ENCODE measurements at regions not wholly inside any gene's neighbourhood (a gene's known extent, or its start where the extent isn't known, plus 50 kb on each side); places are given as distances from the start of the nearest gene placed in this dataset.

DNA sequence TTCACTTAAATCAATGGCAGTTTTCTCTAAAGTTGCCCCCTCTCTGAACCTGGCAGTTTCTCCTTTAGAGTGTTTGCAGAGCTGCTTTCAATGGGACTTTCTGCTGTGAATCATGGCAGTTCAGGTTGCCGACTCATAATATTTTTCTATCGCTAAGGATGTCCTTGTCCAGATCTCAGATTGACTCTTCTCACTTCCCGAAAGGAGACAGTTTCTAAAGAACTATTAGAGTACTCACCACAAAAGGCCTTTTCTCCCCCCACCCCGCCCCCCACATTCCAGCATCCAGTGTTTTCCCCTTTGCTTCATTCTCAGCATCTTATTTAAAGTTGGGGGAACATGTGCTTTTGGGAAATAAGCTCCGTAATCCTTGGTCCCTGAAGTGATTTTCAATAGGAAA, 443.5 kb upstream of the KLF4 start:
- Mint-ChIP-seq H3K27ac (ENCODE audit: unreplicated experiment) (peak overlapping the region; percentile 23), H3K27me3 (ENCODE audit: unreplicated experiment) (no peaks in the 10 kb centered on the region), H3K4me1 (ENCODE audit: unreplicated experiment) (peaks cover 34% of the 10 kb centered on the region), H3K4me3 (ENCODE audit: unreplicated experiment) (no peak overlapping the region), H3K36me3 (ENCODE audit: unreplicated experiment) (no peaks in the 10 kb centered on the region), H3K9me3 (ENCODE audit: unreplicated experiment) (no peaks in the 10 kb centered on the region)
- no peak for DNase-seq (ENCODE audit: extremely low spot score, unreplicated experiment)
- TF ChIP-seq, protein P1, sequence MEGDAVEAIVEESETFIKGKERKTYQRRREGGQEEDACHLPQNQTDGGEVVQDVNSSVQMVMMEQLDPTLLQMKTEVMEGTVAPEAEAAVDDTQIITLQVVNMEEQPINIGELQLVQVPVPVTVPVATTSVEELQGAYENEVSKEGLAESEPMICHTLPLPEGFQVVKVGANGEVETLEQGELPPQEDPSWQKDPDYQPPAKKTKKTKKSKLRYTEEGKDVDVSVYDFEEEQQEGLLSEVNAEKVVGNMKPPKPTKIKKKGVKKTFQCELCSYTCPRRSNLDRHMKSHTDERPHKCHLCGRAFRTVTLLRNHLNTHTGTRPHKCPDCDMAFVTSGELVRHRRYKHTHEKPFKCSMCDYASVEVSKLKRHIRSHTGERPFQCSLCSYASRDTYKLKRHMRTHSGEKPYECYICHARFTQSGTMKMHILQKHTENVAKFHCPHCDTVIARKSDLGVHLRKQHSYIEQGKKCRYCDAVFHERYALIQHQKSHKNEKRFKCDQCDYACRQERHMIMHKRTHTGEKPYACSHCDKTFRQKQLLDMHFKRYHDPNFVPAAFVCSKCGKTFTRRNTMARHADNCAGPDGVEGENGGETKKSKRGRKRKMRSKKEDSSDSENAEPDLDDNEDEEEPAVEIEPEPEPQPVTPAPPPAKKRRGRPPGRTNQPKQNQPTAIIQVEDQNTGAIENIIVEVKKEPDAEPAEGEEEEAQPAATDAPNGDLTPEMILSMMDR (IDR thresholded peaks at IDR 0.05): no peak

DNA sequence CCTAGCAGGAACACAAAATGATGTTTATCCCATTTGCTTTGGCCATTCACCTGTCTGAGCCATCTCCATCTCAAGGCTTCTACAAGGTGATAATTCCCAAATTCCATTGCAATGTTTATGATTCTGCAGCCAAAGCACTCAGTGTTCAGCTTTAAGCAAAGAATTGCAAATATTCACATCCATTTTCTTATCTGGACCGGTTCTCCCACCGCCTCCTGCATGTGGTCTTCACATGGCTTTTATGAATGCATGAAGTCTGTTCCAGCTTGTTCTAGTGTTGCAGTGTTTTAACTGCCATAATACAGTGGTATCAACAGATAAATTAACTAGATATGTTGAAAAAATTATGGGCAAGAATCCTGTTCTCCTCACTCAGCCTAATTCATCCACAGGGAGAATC, 443.0 kb upstream of the KLF4 start:
- no peak for DNase-seq (ENCODE audit: extremely low spot score, unreplicated experiment)
- H3K36me3 Mint-ChIP-seq (ENCODE audit: unreplicated experiment): no peaks in the 10 kb centered on the region
- TF ChIP-seq, protein P1 (IDR thresholded peaks at IDR 0.05): no peak
- no peak overlapping the region for H3K4me3 Mint-ChIP-seq (ENCODE audit: unreplicated experiment)
- H3K27ac Mint-ChIP-seq (ENCODE audit: unreplicated experiment): peak overlapping the region; percentile 23
- no peaks in the 10 kb centered on the region for H3K9me3 Mint-ChIP-seq (ENCODE audit: unreplicated experiment)
- no peaks in the 10 kb centered on the region for H3K27me3 Mint-ChIP-seq (ENCODE audit: unreplicated experiment)
- peaks cover 34% of the 10 kb centered on the region for H3K4me1 Mint-ChIP-seq (ENCODE audit: unreplicated experiment)

DNA sequence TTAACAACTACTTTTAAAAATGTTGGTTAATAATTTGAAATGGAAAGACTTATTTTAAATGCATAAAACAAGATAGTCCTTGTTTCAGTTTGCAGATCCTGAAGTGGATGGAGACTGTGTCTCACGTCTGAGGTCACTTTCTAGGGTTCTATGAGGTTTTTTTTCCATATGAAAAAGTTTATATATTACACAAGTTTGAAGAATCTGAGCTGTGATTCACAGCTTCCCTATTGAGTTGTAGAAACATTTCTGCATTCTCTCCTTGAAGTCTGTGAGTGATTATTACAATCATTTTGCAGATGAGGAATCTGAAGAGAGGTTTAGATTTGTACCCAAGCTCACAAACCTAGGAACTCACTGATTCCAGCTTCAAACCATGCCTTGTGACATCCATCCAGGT, 442.5 kb upstream of the KLF4 start:
- Mint-ChIP-seq H3K27me3 (ENCODE audit: unreplicated experiment) (no peaks in the 10 kb centered on the region), H3K4me3 (ENCODE audit: unreplicated experiment) (no peak overlapping the region), H3K9me3 (ENCODE audit: unreplicated experiment) (no peaks in the 10 kb centered on the region), H3K27ac (ENCODE audit: unreplicated experiment) (no peak overlapping the region), H3K4me1 (ENCODE audit: unreplicated experiment) (peaks cover 34% of the 10 kb centered on the region), H3K36me3 (ENCODE audit: unreplicated experiment) (no peaks in the 10 kb centered on the region)
- TF ChIP-seq, protein P1 (IDR thresholded peaks at IDR 0.05): no peak
- DNase-seq (ENCODE audit: extremely low spot score, unreplicated experiment): no peak

DNA sequence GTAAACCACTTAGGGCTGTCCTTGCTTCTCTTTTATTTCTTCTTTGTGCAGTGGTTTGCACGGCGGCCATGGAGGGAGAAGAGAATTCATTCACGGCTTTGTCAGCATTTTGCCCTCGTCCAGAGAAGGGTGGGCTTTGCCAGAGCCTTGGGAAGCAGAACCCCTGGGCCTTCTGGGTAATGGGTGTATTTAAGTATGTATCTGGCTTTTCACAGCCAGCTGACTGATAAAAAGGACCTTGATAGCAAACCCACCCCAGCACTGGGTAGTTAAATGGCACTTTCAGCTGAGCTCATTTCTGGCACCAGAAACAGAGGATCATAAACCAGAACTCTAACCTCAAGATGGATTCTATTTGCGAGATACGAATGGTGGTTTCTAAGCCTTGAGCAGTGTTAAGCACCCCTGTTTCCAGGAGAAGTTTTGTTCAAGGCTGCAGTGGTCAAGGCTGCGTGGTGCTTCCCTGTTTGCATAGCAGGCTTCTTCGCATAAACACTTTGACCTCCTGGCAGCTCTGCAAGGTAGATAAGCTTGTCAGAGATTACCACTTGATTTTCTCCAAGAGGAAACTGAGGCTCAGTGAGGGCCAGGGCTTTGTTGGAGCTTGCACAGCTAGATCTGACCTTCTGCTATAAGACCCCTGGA, 441.6 kb upstream of the KLF4 start:
- H3K27ac Mint-ChIP-seq (ENCODE audit: unreplicated experiment): no peak overlapping the region
- DNase-seq (ENCODE audit: extremely low spot score, unreplicated experiment): no peak
- TF ChIP-seq, protein P1 (IDR thresholded peaks at IDR 0.05): no peak
- no peaks in the 10 kb centered on the region for H3K9me3 Mint-ChIP-seq (ENCODE audit: unreplicated experiment)
- no peak overlapping the region for H3K4me3 Mint-ChIP-seq (ENCODE audit: unreplicated experiment)
- H3K27me3 Mint-ChIP-seq (ENCODE audit: unreplicated experiment): no peaks in the 10 kb centered on the region
- H3K36me3 Mint-ChIP-seq (ENCODE audit: unreplicated experiment): no peaks in the 10 kb centered on the region
- H3K4me1 Mint-ChIP-seq (ENCODE audit: unreplicated experiment): peaks cover 34% of the 10 kb centered on the region

DNA sequence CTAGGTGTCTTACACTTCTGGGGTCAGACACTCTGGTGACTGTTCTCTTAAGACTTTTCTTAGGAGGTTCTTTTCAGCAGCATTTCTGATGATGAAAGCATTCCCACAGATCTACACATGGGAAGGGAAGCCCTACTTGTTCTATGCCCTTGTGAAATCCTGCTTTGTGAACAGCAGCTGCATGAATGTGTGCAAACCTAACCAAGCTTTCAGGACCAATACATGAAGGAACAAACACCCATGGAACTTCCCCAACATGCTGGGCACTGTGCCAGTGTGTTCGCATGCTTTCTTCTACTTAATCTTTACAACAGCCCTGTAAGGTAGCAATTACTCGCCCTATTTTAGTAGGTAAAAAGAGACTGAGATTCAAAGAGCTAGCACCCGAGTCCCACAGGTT, 439.9 kb upstream of the KLF4 start:
- no peak for DNase-seq (ENCODE audit: extremely low spot score, unreplicated experiment)
- Mint-ChIP-seq H3K9me3 (ENCODE audit: unreplicated experiment) (no peaks in the 10 kb centered on the region), H3K4me3 (ENCODE audit: unreplicated experiment) (no peak overlapping the region), H3K36me3 (ENCODE audit: unreplicated experiment) (no peaks in the 10 kb centered on the region), H3K27ac (ENCODE audit: unreplicated experiment) (no peak overlapping the region), H3K4me1 (ENCODE audit: unreplicated experiment) (peaks cover 25% of the 10 kb centered on the region), H3K27me3 (ENCODE audit: unreplicated experiment) (peaks cover 2% of the 10 kb centered on the region)
- TF ChIP-seq, protein P1 (IDR thresholded peaks at IDR 0.05): no peak

Measured in osteocyte (in vitro differentiated cells).